H1 (cell line): ENCODE measurements at regions not wholly inside any gene's neighbourhood (a gene's known extent, or its start where the extent isn't known, plus 50 kb on each side); places are given as distances from the start of the nearest gene placed in this dataset.

Experiments
- CEBPB ChIP-seq: IDR thresholded peaks from 2 replicates; pipeline ENCODE4 v1.6.1; 2012; ENCODE audit warnings: low read depth, low read length
- CHD1 ChIP-seq: IDR thresholded peaks from 2 replicates; pipeline ENCODE4 v1.6.1; 2012; ENCODE audit warnings: low read depth, low read length, improper control_type of control experiment
- CTCF ChIP-seq, 3 experiments: IDR thresholded peaks; 1 replicate in 2 of 3; 2 replicates in 1 of 3; pipeline versions ENCODE4 v1.5.1 to v1.6.1; 2011; ENCODE audit warnings: low read length in 3 of 3, mild to moderate bottlenecking in 3 of 3, inconsistent platforms in 2 of 3, low read depth in 1 of 3, moderate library complexity in 1 of 3; ENCODE audit not compliant: insufficient read depth in 1 of 3; ENCODE audit errors: control extremely low read depth in 1 of 3
- KDM5A ChIP-seq: fragments of 200-600 bp; IDR thresholded peaks from 2 replicates; pipeline ENCODE4 v1.7.1; 2012; ENCODE audit warnings: mild to moderate bottlenecking, low read length, inconsistent platforms, mixed read lengths
- PHF8 ChIP-seq: fragments of 200-600 bp; sonication (generic); conservative IDR thresholded peaks from 2 replicates; pipeline ENCODE4 v1.7.1; 2012; ENCODE audit warnings: low read depth, mild to moderate bottlenecking, inconsistent platforms, low read length, moderate library complexity
- POLR2AphosphoS5 ChIP-seq: IDR thresholded peaks from 2 replicates; pipeline ENCODE4 v1.6.1; 2011; ENCODE audit warnings: low read depth, low read length
- TAF1 ChIP-seq: IDR thresholded peaks from 2 replicates; pipeline ENCODE4 v1.6.1; 2011; ENCODE audit warnings: mild to moderate bottlenecking, low read depth, low read length
- YY1 ChIP-seq: IDR thresholded peaks from 2 replicates; pipeline ENCODE4 v1.6.1; 2011; ENCODE audit warnings: low read depth, mild to moderate bottlenecking, low read length

- no peak for TF ChIP-seq CTCF (IDR thresholded peaks at IDR 0.05; ENCODE audit: control extremely low read depth in 1 of 3, insufficient read depth in 1 of 3, low read depth in 1 of 3, low read length in 3 of 3)
- TF ChIP-seq CHD1: no peak
- TF ChIP-seq TAF1: no peak
- TF ChIP-seq YY1: no peak
- no peak for TF ChIP-seq POLR2AphosphoS5
- no peak for TF ChIP-seq CEBPB
- no peak for TF ChIP-seq KDM5A
- TF ChIP-seq PHF8: no peak
Observed at GRCh38 chr12:4012977-4013968, 140.1 kb upstream of the PARP11 start.
